H1 (cell line): ENCODE measurements at regions not wholly inside any gene's neighbourhood (a gene's known extent, or its start where the extent isn't known, plus 50 kb on each side); places are given as distances from the start of the nearest gene placed in this dataset.

ENCODE experiments used
- CTCF ChIA-PET: fragments of 300-600 bp; sonication (Branson Sonifier 250); formaldehyde crosslinking; loops from one replicate; lab custom pipeline; 2021; ENCODE audit not compliant: partially characterized antibody; lab: Charles Lee
- POLR2A ChIA-PET: fragments of 300-600 bp; sonication (Branson Sonifier 250); formaldehyde crosslinking; loops from one replicate; lab custom pipeline; 2021; ENCODE audit warnings: inconsistent platforms; ENCODE audit not compliant: partially characterized antibody; lab: Charles Lee
- DNase-seq, 2 experiments: peaks; one replicate each; pipeline versions ENCODE4 v3.0.0 to v3.0.0-alpha.2; 2010 to 2022; ENCODE audit warnings: low spot score in 2 of 2, low read depth in 1 of 2, mixed read lengths in 1 of 2
- FAIRE-seq: peaks from 2 replicates; lab custom pipeline; 2011; peaks lifted over from hg19 to GRCh38; lab: Jason Lieb, UNC
- H2AFZ ChIP-seq: 2 replicates; pipeline ENCODE4 v1.8.1; 2012; ENCODE audit warnings: low read length, inconsistent platforms
- H2AK5ac ChIP-seq: 2 replicates; pipeline ENCODE4 v1.6.1; 2013; ENCODE audit warnings: low read depth, low read length
- H2BK120ac ChIP-seq: replicated peaks from 2 replicates; pipeline ENCODE3; 2013; ENCODE audit warnings: low read depth, low read length, inconsistent platforms
- H2BK12ac ChIP-seq: 2 replicates; pipeline ENCODE4 v1.6.1; 2013; ENCODE audit warnings: low read depth, low read length
- H2BK15ac ChIP-seq: 2 replicates; pipeline ENCODE4 v1.6.1; 2013; ENCODE audit warnings: low read length
- H2BK20ac ChIP-seq: 2 replicates; pipeline ENCODE4 v1.6.1; 2013; ENCODE audit warnings: low read length
- H2BK5ac ChIP-seq: 2 replicates; pipeline ENCODE4 v1.6.1; 2013; ENCODE audit warnings: low read depth, low read length
- H3K14ac ChIP-seq: 2 replicates; pipeline ENCODE4 v1.6.1; 2013; ENCODE audit warnings: inconsistent platforms; ENCODE audit not compliant: insufficient read length
- H3K18ac ChIP-seq: 2 replicates; pipeline ENCODE4 v1.6.1; 2013; ENCODE audit warnings: low read length; ENCODE audit errors: extremely low read depth
- H3K23ac ChIP-seq: 2 replicates; pipeline ENCODE4 v1.6.1; 2013; ENCODE audit warnings: inconsistent platforms; ENCODE audit not compliant: insufficient read length
- H3K23me2 ChIP-seq: 2 replicates; pipeline ENCODE4 v1.6.1; 2013; ENCODE audit warnings: low read depth, low read length
- H3K27ac ChIP-seq: 2 replicates; pipeline ENCODE4 v1.6.1; 2011; ENCODE audit warnings: low read depth, low read length, inconsistent platforms
- H3K27me3 ChIP-seq, 4 experiments: replicated peaks in 1 of 4; 1 replicate in 1 of 4; 2 replicates in 3 of 4; pipeline versions ENCODE4 v1.6.1 to v1.8.1; 2011 to 2013; ENCODE audit warnings: low read length in 3 of 4, mild to moderate bottlenecking in 3 of 4, inconsistent platforms in 2 of 4, mixed read lengths in 2 of 4, moderate library complexity in 1 of 4; ENCODE audit not compliant: control insufficient read depth in 3 of 4, insufficient read depth in 3 of 4; ENCODE audit errors: extremely low read depth in 1 of 4
- H3K36me3 ChIP-seq, 4 experiments: 2 replicates each; pipeline versions ENCODE4 v1.6.1 to v1.8.1; 2011 to 2013; ENCODE audit warnings: mild to moderate bottlenecking in 4 of 4, low read length in 3 of 4, moderate library complexity in 2 of 4, control low read depth in 1 of 4, inconsistent platforms in 1 of 4; ENCODE audit not compliant: insufficient read depth in 4 of 4, control insufficient read depth in 2 of 4
- H3K4ac ChIP-seq: replicated peaks from 2 replicates; pipeline ENCODE3; 2013; ENCODE audit warnings: low read length, low read depth, mixed read lengths, inconsistent platforms; ENCODE audit not compliant: insufficient read length
- H3K4me1 ChIP-seq, 4 experiments: replicated peaks in 1 of 4; 1 replicate in 1 of 4; 2 replicates in 3 of 4; pipeline versions ENCODE4 v1.6.1 to v1.8.1; 2011 to 2013; ENCODE audit warnings: low read length in 3 of 4, inconsistent platforms in 2 of 4, mixed read lengths in 1 of 4; ENCODE audit not compliant: insufficient read depth in 4 of 4, control insufficient read depth in 3 of 4
- H3K4me2 ChIP-seq, 2 experiments: 2 replicates each; pipeline versions ENCODE4 v1.6.1 to v1.8.1; 2011 to 2013; ENCODE audit warnings: low read depth in 2 of 2, low read length in 2 of 2, control low read depth in 1 of 2, inconsistent platforms in 1 of 2, mild to moderate bottlenecking in 1 of 2; ENCODE audit not compliant: insufficient read depth in 1 of 2
- H3K4me3 ChIP-seq, 4 experiments: fragments of 200-600, 300-600 bp in 1 of 4; sonication (generic), shearing (Covaris generic), sonication (Bioruptor Twin) in 1 of 4; 2 replicates each; pipeline versions ENCODE4 v1.5.1 to v1.8.1; 2011 to 2016; ENCODE audit warnings: low read length in 4 of 4, low read depth in 3 of 4, control low read depth in 2 of 4, inconsistent platforms in 2 of 4, mild to moderate bottlenecking in 2 of 4, mixed read lengths in 1 of 4, moderate library complexity in 1 of 4; ENCODE audit not compliant: insufficient read depth in 2 of 4; ENCODE audit errors: extremely low read depth in 1 of 4
- H3K56ac ChIP-seq: replicated peaks from 2 replicates; pipeline ENCODE3; 2013; ENCODE audit warnings: low read depth, mild to moderate bottlenecking, mixed read lengths, low read length, inconsistent platforms; ENCODE audit not compliant: insufficient read length
- H3K79me1 ChIP-seq: 2 replicates; pipeline ENCODE4 v1.6.1; 2013; ENCODE audit warnings: low read depth, low read length, control low read depth
- H3K79me2 ChIP-seq, 2 experiments: 2 replicates each; pipeline versions ENCODE4 v1.6.1 to v1.8.1; 2012 to 2013; ENCODE audit warnings: low read length in 2 of 2, mild to moderate bottlenecking in 2 of 2, inconsistent platforms in 1 of 2; ENCODE audit not compliant: insufficient read depth in 2 of 2, control insufficient read depth in 1 of 2
- H3K9ac ChIP-seq, 4 experiments: replicated peaks in 1 of 4; 1 replicate in 1 of 4; 2 replicates in 3 of 4; pipeline versions ENCODE4 v1.6.1 to v1.8.1; 2011 to 2013; ENCODE audit warnings: low read depth in 3 of 4, low read length in 3 of 4, control low read depth in 2 of 4, mild to moderate bottlenecking in 2 of 4, moderate library complexity in 2 of 4, inconsistent platforms in 1 of 4; ENCODE audit errors: extremely low read depth in 1 of 4
- H3K9me3 ChIP-seq, 2 experiments: 2 replicates each; pipeline versions ENCODE4 v1.6.1 to v1.8.1; 2012 to 2013; ENCODE audit warnings: mild to moderate bottlenecking in 2 of 2, moderate library complexity in 2 of 2, control low read depth in 1 of 2, inconsistent platforms in 1 of 2, low read depth in 1 of 2, low read length in 1 of 2, mixed read lengths in 1 of 2; ENCODE audit not compliant: insufficient read depth in 2 of 2
- H4K20me1 ChIP-seq, 2 experiments: replicated peaks in 1 of 2; 2 replicates each; pipeline versions ENCODE3 to v1.8.1; 2011 to 2013; ENCODE audit warnings: inconsistent platforms in 2 of 2, low read length in 2 of 2, mild to moderate bottlenecking in 1 of 2; ENCODE audit not compliant: insufficient read depth in 2 of 2, control insufficient read depth in 1 of 2
- H4K5ac ChIP-seq: 2 replicates; pipeline ENCODE4 v1.6.1; 2013; ENCODE audit warnings: low read length, low read depth, mixed read lengths, inconsistent platforms; ENCODE audit not compliant: insufficient read length
- H4K8ac ChIP-seq: 2 replicates; pipeline ENCODE4 v1.8.0; 2013; ENCODE audit warnings: mild to moderate bottlenecking, moderate library complexity, low read length, inconsistent platforms; ENCODE audit not compliant: insufficient read depth; ENCODE audit errors: extremely low read depth
- H4K91ac ChIP-seq: replicated peaks from 2 replicates; pipeline ENCODE3; 2013; ENCODE audit warnings: low read length, mixed read lengths, inconsistent platforms; ENCODE audit not compliant: insufficient read length
- CREB1 ChIP-seq: IDR thresholded peaks from 2 replicates; pipeline ENCODE4 v1.6.1; 2012; ENCODE audit warnings: inconsistent platforms
- HDAC6 ChIP-seq: IDR thresholded peaks from one replicate; pipeline ENCODE4 v1.7.1; 2012; ENCODE audit warnings: low read depth, mild to moderate bottlenecking, inconsistent platforms, low read length, moderate library complexity
- KDM5A ChIP-seq: fragments of 200-600 bp; IDR thresholded peaks from 2 replicates; pipeline ENCODE4 v1.7.1; 2012; ENCODE audit warnings: mild to moderate bottlenecking, low read length, inconsistent platforms, mixed read lengths
- NRF1 ChIP-seq: IDR thresholded peaks from 2 replicates; pipeline ENCODE4 v1.6.1; 2011; ENCODE audit warnings: mild to moderate bottlenecking, low read depth, low read length, improper control_type of control experiment
- POLR2A ChIP-seq, 2 experiments: IDR thresholded peaks; 1 replicate in 1 of 2; 2 replicates in 1 of 2; pipeline ENCODE4 v1.6.1; 2011; ENCODE audit warnings: low read depth in 2 of 2, low read length in 2 of 2, mild to moderate bottlenecking in 2 of 2; ENCODE audit errors: control extremely low read depth in 1 of 2
- RBBP5 ChIP-seq: IDR thresholded peaks from 2 replicates; pipeline ENCODE4 v1.7.1; 2012; ENCODE audit warnings: low read depth, mild to moderate bottlenecking, inconsistent platforms, low read length, moderate library complexity, borderline replicate concordance
- SIN3A ChIP-seq, 2 experiments: IDR thresholded peaks in 1 of 2; conservative IDR thresholded peaks in 1 of 2; 2 replicates each; pipeline ENCODE4 v1.6.1; 2011 to 2012; ENCODE audit warnings: low read length in 2 of 2, improper control_type of control experiment in 1 of 2, low read depth in 1 of 2, mild to moderate bottlenecking in 1 of 2
- SIX5 ChIP-seq: IDR thresholded peaks from 2 replicates; pipeline ENCODE4 v1.6.1; 2011; ENCODE audit warnings: mild to moderate bottlenecking, low read depth, low read length
- SP1 ChIP-seq: IDR thresholded peaks from 2 replicates; pipeline ENCODE4 v1.6.1; 2011; ENCODE audit warnings: low read depth, low read length
- SP4 ChIP-seq: IDR thresholded peaks from 2 replicates; pipeline ENCODE4 v1.6.1; 2012; ENCODE audit warnings: low read length, inconsistent platforms
- SRF ChIP-seq: IDR thresholded peaks from 2 replicates; pipeline ENCODE4 v1.6.1; 2011; ENCODE audit warnings: mild to moderate bottlenecking, low read depth, low read length, moderate library complexity
- SUZ12 ChIP-seq: fragments of 200-600 bp; sonication (generic); IDR thresholded peaks from 2 replicates; pipeline ENCODE4 v1.6.1; 2012; ENCODE audit warnings: mild to moderate bottlenecking, inconsistent platforms, low read length, moderate library complexity, mixed read lengths
- WGBS, 2 experiments: shearing (Covaris generic) in 1 of 2; methylation state at CpG; one replicate each; pipeline versions ENCODE4 v1.1.6 to v1.1.7; 2013 to 2015; ENCODE audit warnings: low lambda C conversion rate in 2 of 2, mixed read lengths in 2 of 2, inconsistent platforms in 1 of 2, low coverage in 1 of 2, missing lambda C conversion rate in 1 of 2; ENCODE audit not compliant: insufficient replicate concordance in 2 of 2, insufficient coverage in 1 of 2, insufficient read length in 1 of 2; ENCODE audit errors: extremely low coverage in 1 of 2, missing lambda C conversion rate in 1 of 2; 5-methylcytosine and 5-hydroxymethylcytosine counted together
- TF ChIP-seq, protein P1 (sequence below): IDR thresholded peaks from 2 replicates; pipeline ENCODE4 v1.6.1; 2011; ENCODE audit warnings: low read length, improper control_type of control experiment

DNA sequence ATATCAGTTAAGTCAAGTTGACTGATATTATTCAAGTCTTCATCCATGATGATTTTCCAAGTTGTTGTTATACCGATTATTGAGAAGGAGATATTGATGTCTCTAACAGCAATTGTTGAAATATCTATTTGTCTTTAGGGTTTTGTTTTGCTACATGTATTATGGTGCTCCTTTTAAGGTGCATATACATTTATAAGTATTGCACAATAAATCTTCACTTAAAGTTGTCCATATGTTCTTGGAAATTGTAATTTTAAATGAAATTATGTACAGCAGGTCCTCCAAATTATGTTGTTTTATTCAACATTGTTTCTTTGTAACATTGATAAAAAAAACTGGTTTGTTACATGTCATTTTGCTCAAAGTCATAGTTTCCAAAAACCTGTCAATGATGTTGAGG lies 650.7 kb upstream of the CITED2 start:
- no peaks in the 10 kb centered on the region for H3K79me1 ChIP-seq
- H4K20me1 ChIP-seq = no peaks in the 10 kb centered on the region
- no peak overlapping the region for H2BK5ac ChIP-seq
- no peaks in the 10 kb centered on the region for H3K27me3 ChIP-seq
- H3K14ac ChIP-seq = no peak overlapping the region
- H3K23me2 ChIP-seq = no peaks in the 10 kb centered on the region
- no peak overlapping the region for H3K23ac ChIP-seq
- no peak overlapping the region for H3K56ac ChIP-seq
- no peak overlapping the region for H3K18ac ChIP-seq
- ChIA-PET POLR2A (no interaction called here), CTCF (no interaction called here)
- FAIRE-seq (no peak), DNase-seq (no peak)
- H3K9me3 ChIP-seq = peaks cover 4 to 16% of the 10 kb centered on the region in 2 experiments
- no peak overlapping the region for H2AFZ ChIP-seq
- no peak overlapping the region for H4K8ac ChIP-seq
- no peak overlapping the region for H2BK120ac ChIP-seq
- H3K4me1 ChIP-seq = no peaks in the 10 kb centered on the region
- no peak overlapping the region for H3K4me2 ChIP-seq
- H3K4ac ChIP-seq = no peak overlapping the region
- no peak overlapping the region for H3K4me3 ChIP-seq
- no peak overlapping the region for H4K5ac ChIP-seq
- H2AK5ac ChIP-seq = no peak overlapping the region
- H4K91ac ChIP-seq = no peak overlapping the region
- no peak overlapping the region for H2BK12ac ChIP-seq
- H3K9ac ChIP-seq = no peak overlapping the region
- WGBS, 2 experiments = 96% methylated on average over 1 of the region's 1 CpG; no CpG with 5 or more reads in 1 of the 2 experiments
- no peak overlapping the region for H2BK20ac ChIP-seq
- H3K79me2 ChIP-seq = no peaks in the 10 kb centered on the region
- no peaks in the 10 kb centered on the region for H3K36me3 ChIP-seq
- no peak overlapping the region for H3K27ac ChIP-seq
- H2BK15ac ChIP-seq = no peak overlapping the region
- TF ChIP-seq NRF1 (no peak), CREB1 (no peak), KDM5A (no peak), SP4 (no peak), RBBP5 (no peak), POLR2A (IDR thresholded peaks at IDR 0.05; ENCODE audit: control extremely low read depth in 1 of 2, low read depth in 2 of 2, low read length in 2 of 2) (no peak), SUZ12 (no peak), HDAC6 (no peak), SRF (no peak), SIN3A (conservative IDR thresholded peaks at IDR 0.05 in 1 of 2, IDR thresholded peaks at IDR 0.05 in 1 of 2; ENCODE audit: low read depth in 1 of 2, low read length in 2 of 2) (no peak), SP1 (no peak), SIX5 (no peak)
- TF ChIP-seq, protein P1, sequence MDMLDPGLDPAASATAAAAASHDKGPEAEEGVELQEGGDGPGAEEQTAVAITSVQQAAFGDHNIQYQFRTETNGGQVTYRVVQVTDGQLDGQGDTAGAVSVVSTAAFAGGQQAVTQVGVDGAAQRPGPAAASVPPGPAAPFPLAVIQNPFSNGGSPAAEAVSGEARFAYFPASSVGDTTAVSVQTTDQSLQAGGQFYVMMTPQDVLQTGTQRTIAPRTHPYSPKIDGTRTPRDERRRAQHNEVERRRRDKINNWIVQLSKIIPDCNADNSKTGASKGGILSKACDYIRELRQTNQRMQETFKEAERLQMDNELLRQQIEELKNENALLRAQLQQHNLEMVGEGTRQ = no peak
